ENCODE measurements at regions not wholly inside any gene's neighbourhood (a gene's known extent, or its start where the extent isn't known, plus 50 kb on each side); places are given as distances from the start of the nearest gene placed in this dataset.

- no peak for DNase-seq
Measured at GRCh38 chr2:105150231-105150630, 91.3 kb upstream of the GPR45 start.

DNA sequence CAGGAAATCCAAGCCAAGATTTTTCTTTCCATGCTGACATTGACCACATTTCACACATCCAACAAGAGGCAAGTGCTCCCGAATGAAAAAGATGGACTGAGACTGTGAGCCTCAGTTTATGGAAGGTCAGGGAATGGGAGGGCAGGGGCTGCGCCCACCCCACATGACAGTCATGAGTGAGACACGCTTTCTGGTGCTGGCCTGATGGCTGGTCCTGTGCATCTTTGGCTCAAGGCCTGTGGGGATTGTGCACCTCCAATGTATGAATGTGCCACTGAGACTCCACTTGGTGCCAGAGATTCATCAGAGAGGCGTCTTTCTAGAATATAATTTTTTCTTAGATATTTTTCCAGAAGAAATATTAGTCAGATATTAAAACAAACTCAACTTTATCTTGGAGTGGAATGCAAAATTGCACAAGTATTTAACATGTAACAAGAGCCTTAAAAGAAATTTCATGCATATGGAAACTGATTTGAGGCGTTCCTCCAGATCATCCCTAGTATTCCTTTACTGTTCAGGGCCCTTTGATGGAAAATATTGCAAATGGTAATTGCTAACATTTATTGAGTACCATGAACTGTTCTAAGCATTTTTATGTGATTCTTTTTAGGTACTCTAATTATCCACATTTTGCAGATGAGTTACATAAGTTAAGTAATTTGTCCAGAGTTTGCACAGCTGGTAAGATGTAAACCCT is 87.3 kb upstream of the GPR45 start:
- no peak for DNase-seq

GRCh38 chr2:105156166-105156565 is 85.4 kb upstream of the GPR45 start:
- DNase-seq = no peak

GRCh38 chr2:105158002-105158401 is 83.5 kb upstream of the GPR45 start:
- DNase-seq = no peak

DNA sequence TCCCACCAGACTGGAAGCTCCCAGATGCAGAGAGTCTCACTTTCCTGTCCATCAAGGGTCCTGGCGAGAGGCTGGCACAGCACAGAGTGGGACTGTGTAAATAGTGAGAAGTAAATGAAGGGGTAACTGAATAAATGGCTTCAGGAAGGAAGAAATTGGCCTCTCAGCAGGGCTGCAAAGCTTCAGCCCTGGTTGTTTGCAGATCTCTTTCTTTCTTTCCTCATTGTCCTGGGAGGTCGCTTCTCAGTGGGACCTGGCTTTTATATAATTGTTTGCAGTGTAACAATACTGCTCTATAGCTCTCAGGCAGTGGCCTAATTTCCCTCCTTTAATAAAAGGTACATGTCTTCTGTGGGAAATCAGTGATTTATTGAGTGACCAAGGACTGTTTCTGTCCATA is 74.9 kb upstream of the GPR45 start:
- no peak for DNase-seq

DNA sequence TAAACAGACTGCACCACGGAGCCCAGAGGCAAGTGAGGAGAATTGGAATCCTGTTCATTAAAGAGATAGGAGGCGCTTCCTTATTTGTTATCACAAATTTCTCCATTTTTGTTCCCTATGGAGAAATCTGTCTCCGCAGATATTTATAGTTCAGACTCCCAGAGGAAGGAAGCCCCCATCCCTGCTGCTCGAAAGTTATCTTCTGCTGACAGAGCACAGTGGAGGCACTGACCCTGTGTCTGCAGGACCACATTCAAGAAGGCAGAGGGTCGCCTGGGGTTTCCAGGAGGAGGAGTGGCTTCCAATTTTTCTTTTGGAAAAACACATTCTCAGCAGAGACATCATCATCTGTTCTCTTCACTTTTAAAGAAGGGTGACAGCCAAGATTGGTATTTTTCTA is 73.0 kb upstream of the GPR45 start:
- DNase-seq = no peak

DNA sequence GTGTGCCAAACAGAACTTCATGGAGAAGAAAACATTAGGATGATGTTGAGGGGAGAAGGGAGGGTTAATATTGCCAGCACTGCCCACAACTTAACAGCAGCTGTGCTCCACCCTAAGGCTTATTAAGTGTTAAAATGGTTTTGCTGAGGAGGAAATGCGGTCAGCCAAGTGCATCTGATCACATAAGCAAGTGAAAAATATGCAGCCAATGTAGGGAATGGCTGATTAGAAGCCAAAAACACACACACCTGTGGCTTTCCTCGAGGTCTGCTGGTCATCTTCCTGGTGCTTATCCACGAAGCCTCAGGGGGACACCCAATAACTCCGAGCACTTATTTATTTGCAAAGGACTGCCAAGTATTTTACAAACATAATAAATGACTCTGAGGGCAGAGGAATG is 66.3 kb upstream of the GPR45 start:
- no peak for DNase-seq

GRCh38 chr2:105176429-105176828 is 65.1 kb upstream of the GPR45 start:
- DNase-seq = no peak

DNA sequence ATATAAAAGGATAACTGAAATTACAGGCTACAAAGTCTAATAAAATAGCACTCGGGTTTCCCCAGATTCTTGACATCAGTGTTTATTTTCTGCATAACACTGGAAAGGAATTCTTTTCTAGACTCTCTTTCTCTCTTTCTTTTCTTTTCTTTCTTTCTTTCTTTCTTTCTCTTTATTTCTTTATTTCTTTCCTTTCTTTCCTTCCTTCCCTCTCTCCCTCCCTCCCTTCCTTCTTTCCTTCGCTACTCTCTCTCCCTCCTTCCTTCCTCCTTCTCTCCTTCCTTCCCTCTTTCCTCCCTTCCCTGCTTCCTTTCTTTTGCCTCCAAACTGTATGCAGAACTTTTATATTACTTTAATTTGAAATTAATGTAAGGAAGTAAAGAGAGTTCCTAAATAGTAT is 64.5 kb upstream of the GPR45 start:
- no peak for DNase-seq

DNA sequence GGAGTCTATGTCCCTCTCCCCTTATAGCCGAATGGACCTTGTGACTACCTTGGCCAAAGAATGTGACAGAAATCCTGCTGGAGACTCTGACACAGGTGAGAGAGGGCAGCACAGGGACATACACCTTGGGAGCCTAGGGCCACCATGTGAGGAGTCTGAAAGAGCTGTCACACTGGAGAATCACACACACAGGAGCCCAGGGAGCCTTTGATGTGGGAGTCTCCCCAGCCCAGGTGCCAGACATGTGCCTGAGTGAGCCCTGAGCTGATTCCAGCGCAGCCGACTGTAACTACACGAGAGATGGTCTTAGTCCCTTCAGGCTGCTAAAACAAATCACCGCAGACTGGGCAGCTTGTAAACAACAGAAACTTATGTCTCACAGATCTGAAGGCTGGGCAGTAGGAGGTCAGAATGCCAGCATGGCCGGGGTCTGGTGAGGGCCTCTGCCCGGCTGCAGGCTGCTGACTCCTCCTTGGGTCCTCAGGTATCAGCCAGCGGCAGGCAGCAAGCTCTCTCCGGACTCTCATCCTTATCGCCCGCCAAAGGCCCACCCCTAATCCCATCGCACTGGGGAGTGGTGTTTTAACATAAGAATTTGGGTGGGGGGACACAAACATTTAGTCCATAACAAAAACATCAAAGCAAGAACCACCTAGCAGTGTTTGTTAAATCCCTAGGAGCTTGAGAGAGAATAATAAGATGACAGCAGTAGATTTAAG is 63.8 kb upstream of the GPR45 start:
- no peak for DNase-seq

DNA sequence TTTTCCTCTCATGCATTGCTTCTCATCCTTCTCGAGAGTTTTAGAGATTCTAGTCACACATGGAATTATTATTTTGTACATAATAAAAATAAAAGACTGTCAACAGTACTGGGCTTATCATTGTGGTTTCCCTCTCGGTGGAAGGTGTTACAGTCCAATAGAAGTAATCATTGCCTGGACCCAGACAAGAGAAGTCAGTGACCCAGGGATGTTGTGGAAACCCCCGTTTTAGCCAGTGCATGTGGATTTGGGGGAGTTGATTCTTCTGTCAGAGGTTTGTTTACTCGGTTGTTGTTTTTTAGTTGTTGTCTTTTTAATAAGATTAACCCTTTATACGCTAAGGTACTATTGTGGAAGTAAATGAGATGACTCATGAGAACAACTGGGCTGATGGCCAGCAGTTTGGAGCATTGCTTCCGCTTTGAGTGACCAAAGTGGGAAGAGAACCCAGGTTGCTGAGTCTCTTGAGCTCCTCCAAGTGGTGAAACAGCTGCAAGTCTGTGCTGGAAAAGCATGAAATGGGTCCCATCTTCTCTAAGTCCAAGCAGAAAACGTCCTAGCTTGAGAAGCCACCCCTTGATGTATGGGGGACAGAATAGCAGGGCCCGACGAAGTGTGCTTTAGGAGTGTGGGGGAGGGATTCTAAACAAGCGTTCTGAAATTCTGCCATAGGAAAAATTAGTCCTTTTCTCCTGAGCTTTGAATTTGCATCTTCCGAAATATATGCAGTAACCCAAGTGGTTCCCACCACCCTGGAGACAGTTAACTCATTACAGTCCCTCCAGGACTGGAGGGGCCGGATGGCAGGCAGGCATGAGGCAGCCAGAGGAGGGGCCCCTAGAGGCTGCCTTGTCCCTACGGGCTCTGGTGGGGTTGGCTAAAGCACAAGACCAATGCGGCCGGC is 61.8 kb upstream of the GPR45 start:
- peak; percentile 68 for DNase-seq

DNA sequence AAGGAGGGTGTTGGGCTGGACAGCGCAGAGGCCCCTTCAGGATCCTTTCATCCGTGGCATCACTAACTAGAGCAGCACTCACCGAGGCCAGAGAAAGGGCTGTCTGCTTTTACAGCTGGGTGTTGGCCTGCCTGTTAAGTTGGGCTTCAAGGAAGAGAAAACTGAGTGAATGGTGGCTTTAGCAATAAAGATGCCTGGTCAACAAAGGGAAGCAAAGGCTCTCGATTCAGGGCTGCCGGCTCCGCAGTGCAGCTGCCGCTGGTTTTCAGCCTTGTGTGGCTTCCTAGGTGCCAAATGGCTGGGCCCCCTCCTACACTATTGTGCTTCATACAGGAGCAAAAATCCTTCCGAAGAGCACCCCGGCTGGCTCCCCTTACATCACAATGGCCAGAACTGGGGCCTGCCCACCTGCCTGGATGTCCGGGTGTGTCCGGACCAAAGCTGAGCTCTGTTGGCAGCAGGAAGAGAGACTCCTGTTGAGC is 61.0 kb upstream of the GPR45 start:
- no peak for DNase-seq

GRCh38 chr2:105181282-105181681 is 60.3 kb upstream of the GPR45 start:
- DNase-seq = no peak

DNA sequence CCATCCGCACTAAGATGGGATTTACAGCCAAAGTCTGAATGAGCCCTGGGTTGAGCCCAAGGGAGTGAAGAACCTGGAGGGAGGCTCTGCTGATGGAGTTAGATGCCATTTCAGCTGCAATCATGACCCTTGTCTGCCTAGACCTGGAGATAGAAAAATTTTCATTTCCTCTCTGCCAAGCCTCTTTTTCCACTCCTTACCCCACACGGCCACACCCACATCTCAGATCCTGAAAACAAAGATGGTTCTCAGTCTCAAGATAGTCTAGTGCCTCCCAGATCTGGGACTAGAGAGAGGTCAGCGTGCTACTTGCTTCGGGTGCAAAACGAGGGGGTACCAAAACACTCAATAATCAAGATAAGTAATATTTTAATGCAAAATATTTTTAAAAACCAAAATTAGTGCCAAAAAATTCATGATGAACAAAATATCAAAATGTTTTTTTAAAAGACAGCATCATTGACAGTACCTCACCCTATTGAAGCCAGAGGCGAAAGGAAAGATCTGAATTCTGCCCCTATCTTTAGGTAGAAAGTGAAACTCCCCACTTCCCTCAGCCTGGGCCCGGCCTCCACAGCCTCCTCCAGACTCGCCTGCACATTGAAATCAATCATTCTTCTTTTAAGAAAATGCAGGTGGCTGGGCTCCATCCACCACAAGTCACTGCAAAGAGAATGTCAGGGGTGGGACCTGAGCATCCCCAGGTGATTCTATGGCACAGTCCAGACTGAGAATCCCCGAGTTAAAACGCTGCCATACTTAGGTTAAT is 57.8 kb upstream of the GPR45 start:
- no peak for DNase-seq

- DNase-seq = no peak
Measured at GRCh38 chr2:105184420-105184819, 57.1 kb upstream of the GPR45 start.

DNA sequence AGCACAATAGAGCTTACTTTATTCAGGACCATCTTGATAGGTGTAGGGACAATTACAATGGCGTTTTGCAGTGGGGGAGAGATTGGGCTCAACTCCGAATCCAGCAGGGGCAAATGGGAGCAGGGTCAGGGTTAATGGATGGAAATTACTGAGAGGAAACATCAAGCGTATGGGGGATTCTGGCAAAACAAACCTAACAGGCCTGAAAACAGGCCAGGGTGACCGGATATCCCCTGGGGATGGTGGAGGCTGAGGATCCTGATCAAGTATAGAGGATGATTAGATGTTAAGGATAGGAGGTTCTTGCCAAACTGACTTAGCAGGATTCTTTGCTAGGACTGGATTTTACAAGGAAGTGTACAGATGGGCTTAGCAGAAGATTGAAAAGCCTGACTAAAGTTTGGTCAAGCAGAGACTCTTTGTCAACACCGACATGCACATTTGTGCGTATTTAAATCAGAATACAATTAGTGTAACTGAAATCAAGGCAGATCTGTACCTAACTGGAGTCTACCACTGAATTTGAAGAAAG is 54.5 kb upstream of the GPR45 start:
- DNase-seq = no peak

- DNase-seq = peak; percentile 18
Measured at GRCh38 chr2:105187531-105187930, 54.0 kb upstream of the GPR45 start.

DNA sequence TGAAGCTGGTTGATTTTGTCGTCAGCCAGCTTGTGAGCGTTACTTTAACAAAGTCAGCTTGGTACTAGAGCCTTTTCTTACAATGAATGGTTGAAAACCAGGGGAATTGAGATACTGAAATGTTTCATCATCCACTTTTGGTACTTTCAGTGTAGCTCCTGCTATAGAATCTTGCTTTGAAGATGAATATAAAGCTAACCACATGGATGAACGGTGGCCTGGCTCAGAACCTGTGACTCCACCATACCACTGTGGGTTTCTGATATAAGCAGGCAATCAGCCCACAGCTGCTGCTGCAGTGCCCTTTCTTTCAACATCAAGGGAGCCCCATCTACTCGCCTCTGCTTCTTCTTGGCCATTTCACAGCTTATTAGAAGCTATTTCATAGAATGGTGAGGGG is 53.2 kb upstream of the GPR45 start:
- DNase-seq = no peak
